ENCODE measurements at regions not wholly inside any gene's neighbourhood (a gene's known extent, or its start where the extent isn't known, plus 50 kb on each side); places are given as distances from the start of the nearest gene placed in this dataset.

DNA sequence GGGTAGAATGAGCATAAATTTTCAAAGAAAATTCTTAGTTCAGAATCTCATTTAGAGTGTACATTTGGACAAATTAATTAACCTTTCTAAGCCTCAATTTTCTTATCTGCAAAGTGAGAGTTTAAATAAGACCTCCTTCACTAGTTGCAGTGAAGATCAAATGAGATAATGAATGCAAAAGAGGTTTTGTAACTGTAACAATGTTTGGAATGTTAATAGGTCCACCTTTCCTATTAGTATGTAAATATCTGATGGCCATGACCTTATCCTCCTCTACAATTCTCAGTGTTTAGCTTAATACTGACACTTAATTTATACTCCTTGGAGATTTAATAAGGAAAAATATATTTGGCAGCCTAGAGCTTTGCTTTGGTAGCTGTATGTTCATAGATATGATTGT is 138.8 kb downstream of the GABRG1 start:
- no peak for DNase-seq

- DNase-seq, result no peak
Observed at GRCh38 chr4:45971108-45971507, 152.7 kb downstream of the GABRG1 start.

DNA sequence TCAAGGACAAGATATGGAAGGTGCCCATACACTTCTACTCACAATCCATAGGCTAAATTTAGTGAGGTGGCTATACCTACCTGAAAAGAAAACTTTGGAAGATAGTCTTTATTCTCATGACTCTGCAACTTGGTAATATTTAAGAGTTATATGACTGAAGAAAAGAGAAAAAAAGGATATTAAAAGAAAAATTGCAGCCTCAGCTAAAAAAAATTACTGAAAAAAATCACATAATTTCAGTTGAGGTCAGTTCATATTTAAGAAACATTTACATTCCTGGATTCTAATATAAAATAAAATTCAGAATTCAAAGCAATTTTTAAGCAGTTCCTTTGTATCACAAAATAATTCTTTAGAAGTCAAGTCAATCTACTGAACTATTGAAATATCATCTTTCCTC is 166.5 kb downstream of the GABRG1 start:
- no peak for DNase-seq

DNA sequence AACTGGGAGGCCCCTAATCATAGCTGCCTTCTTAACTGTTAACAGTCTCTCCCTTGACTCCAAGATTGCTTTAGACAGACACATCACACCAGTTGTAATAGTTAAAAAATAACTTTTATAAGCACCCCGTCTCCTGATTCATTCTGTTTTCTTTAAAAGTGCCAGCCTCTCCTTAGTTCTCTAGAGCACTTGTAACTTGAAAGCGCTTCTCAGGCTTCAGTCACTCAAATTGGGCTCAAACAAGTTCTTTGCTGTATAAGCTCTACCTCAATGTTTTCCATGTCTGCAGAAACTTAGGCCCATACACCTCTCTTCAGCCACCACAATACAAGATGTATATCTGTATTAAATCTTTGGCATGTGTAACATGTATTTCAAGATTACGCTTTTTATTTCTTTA is 169.6 kb downstream of the GABRG1 start:
- DNase-seq, result no peak

DNA sequence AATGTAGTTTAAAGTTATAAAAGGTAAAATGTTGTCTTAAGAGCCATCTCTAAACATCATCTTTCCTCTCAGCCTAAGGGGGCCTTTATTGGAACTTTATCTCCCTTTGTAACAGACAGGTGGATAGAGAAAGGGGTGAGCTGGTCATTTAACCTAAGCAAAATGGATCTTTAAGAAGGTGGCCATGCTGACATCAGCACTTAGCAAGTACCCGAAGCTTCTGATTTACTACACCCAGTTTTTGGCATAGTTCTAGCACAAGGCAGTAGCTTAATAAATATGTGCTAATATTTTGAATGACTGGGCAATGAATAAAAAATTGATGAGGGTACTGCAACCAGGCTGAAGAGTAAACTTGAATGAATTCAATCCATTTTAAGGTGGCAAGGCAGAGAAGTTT is 172.7 kb downstream of the GABRG1 start:
- DNase-seq, result no peak

DNA sequence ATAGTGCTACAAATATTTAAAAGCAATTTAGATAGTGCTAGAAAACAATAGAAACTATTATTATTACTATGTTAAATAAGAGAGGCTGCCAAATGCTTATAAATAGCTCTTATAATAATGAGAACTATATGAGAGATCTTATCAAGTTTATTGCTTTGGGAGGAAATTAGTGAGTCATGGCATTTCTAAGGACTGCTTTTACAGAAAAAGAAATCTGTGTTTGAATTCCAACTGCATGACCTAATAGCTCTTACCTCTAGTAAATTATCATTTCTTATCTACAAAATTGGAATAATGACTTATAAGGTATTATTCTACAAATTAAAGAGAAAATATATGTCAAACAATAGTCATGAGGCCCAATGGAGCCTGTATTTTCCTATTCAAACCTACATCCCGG is 177.2 kb downstream of the GABRG1 start:
- DNase-seq, result no peak

DNA sequence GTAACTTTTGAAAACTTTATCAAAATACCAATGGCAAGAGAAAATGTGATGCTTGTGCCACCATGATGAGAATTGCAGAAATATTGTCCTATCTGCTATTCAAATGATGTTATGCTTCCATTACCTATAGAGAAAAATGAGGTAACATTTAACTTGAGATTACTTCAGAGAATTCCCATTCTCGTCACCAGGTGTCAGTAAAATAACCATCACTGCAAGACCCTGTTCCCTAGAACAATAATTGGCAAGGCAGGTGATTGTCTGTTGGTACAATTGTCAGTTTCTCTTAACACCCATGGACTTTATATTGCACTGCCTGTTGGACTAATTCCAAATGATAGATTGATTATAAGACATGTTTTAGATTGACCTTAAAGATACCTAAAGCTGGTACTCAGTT is 179.9 kb downstream of the GABRG1 start:
- DNase-seq, result no peak

- DNase-seq, result no peak
Observed at GRCh38 chr4:45939056-45939455, 184.8 kb downstream of the GABRG1 start.

DNA sequence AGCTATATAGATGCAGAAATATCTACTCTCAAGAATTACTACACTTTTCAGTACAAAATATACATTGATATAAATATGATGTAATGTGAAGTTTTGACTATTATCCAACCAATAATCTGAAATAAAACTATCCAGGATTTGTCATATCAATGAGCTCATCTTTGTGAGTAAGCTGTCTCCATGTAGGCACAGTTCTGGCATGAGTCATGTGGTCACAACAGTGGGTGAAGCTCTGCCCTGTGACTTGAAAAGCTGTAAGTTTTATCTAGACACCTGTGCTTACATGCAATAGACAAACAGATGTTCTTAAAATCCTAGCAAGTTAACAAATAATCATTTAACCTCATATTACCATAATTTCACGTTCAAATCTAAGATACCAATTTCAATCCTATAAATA is 192.7 kb downstream of the GABRG1 start:
- DNase-seq, result no peak

GRCh38 chr4:45927641-45928040 is 196.2 kb downstream of the GABRG1 start:
- no peak for DNase-seq

DNA sequence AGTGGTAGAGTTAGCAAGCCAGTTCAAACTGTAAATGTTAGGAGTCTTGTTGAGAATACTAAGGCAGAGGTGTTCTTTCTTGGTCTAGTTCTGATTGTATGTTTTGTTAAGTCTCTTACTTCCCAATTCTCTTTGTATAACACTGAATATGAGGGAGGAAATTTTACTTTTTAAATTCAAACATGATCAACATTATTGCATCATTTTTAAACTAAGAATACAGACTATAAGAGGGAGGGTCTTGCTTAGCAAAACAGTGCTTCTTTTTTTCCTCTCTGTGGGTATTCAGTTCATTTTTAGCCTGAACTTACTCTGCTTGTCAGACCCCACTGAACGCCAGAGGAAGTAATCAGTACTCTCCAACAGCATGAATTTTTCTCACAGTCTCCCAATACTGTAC is 198.0 kb downstream of the GABRG1 start:
- no peak for DNase-seq

DNA sequence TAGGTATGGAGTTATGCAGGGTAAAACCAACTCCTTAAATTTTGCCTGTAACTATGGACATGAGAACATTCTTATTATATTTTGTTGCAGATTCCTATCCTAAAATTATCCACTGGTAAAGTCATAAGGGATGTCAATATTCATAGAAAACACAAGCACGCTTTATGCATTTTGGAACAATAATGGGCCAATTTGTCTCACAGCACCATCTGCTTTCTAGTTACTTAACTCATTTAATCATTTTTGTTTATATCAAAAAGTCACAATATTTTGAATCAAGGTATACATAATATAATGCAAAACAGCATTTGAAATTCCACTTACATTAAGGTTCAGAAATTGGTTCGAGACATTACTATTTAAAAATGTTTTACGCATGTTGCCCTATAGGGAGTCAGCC is 203.0 kb downstream of the GABRG1 start:
- DNase-seq, result no peak

- no peak for DNase-seq
Observed at GRCh38 chr4:45910511-45910910, 213.3 kb downstream of the GABRG1 start.

DNA sequence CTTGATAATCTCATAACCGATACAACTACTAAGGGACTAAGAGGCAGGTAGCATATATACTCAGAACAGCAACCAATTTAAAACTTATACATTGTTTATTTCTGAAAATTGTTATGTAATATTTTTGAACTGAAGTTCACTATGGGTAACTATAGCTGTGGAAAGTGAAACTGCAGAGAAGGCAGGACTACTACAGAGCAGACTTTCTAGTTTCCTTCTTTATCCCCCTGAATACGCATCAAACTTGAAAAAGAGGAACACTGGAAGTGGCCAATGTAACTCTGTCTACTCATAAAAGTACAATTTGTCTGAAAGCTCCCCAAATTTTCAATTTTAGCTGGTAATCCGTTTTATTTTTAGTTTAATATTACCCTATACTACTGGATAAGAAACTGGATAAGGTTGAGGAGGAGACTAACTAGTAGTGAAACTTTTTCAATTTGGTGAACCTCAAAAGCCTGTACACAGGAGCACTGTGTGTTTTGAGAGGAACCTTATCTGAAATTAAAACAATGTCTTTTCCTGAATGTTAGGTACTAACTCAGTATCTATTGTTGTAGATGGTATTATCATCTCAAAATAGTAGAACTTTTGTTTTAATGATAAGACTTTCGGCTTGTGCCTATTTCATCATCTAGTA is 225.8 kb downstream of the GABRG1 start:
- DNase-seq, result no peak

DNA sequence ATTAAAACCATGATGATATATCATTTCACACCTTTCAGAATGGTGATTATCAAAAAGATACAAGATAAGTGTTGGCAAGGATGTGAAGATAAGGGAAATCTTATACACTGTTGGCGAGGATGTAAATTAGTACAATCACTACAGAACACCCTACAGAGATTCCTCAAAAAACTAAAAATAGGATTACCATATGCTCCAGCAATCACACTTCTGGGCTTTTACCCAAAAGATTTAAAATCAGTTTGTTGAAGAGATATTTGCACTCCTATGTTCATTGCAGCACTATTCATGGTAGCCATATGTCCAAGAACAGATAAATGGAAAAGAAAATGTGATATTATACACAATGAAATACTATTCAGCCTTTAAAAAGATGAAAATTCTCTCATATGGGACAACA is 240.4 kb downstream of the GABRG1 start:
- DNase-seq, result no peak

DNA sequence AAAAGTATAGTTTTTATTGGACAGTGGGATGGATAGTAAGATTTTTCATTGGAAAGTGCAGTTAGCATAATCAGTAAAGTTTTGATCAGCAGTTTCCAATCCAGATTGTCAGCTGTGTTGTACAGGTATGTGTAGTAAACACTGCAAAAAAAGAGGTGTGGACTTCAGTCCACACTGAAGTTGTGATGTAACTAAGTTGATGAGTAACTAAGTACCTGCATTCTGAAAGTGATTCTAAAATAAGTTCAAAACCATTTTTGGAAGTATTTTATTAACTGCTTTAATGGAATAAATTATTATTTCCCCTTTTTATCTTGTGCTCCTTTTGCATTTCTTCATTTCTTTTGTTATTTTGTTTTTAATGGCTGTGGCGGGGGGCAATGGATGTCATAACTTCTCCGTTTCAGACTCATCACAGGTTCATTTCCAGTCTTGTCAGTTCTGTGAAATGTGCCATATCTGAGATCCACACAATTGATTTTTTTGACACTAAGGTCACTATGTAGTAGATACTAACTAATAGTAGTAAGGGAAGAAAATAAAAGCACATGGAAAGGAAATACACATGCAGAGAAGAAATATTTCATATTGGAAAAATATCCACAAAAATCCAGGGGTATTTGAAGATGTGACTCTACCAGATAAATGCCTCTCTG is 247.5 kb downstream of the GABRG1 start:
- DNase-seq, result no peak

DNA sequence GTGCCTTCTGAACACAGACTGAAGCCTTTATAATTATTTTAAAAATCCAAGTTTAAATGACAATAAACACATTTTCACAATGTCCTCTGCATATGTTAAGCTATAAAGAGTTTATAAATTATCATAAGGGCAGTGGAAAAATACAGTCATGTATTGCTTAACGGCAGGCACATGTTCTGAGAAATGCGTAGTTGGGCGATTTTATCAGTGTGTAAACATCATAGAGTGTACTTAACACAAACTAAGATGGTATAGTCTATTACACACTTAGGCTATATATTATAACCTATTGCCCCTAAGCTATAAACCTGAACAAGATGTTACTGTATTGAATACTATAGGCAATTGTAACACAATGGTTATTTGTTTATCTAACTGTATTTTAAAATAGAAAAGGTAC is 254.7 kb downstream of the GABRG1 start:
- DNase-seq, result no peak

DNA sequence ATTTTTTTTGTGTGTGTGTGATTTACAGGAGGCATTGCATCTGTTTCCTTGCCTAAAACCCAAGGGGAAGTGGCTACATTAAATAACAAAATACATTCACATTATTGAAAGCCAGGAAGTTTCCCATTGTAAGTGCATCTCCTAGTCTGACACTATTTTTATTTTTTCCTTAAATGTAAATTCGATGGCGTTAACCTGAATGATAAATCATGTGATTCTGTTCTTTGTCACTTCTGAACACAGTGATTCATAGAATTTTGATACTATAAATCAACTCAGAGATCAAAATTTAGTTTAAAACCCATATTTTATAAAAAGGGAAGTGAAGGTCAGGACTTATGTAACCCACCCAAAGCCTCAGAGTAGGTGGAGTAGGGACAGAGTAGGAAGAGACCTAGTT is 258.1 kb downstream of the GABRG1 start:
- DNase-seq, result no peak

- DNase-seq, result no peak
Observed at GRCh38 chr4:45855857-45856256, 268.0 kb downstream of the GABRG1 start.

- no peak for DNase-seq
Observed at GRCh38 chr4:45846016-45846415, 277.8 kb downstream of the GABRG1 start.

- no peak for DNase-seq
Observed at GRCh38 chr4:45841791-45842190, 282.1 kb downstream of the GABRG1 start.

- no peak for DNase-seq
Observed at GRCh38 chr4:45831692-45832091, 292.2 kb downstream of the GABRG1 start.

DNA sequence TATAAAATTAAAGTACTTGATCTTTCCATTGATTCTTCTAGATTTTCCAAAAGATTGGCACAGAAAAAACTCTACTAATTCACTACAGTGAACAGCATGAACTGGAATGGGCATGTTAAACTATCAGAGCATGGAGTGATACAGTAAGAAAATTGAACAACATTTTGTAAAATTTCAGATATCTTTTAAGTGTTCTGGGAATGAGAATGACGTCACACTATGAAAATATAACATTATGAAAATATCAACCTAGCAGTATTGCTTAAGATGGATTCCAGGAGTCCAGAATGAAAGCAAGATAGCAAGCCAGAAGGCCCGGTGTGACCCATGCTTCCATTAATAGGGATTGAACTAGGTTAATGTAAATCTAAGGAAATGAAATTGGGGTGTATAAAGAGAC is 319.9 kb downstream of the GABRG1 start:
- DNase-seq, result no peak

- no peak for DNase-seq
Observed at GRCh38 chr4:45795135-45795534, 328.7 kb downstream of the GABRG1 start.

DNA sequence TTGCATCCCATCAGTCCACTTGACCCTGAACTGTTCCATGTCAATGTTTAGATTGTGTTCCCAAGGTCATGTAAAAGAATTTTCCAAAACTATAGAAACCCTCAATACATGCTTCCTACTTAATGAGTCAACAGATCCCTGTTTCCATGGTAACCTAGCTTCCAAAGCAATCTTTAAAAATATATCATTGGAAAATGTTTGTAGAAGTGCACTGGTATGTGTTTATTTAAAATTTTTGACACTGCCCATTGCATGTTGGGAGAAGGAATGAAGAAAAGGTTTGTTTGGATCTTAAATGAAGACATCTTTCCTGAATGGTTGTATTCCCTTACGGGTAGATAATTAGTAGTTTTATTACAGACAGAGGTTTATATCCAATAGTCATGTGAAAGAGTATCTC is 345.3 kb downstream of the GABRG1 start:
- no peak for DNase-seq

Data from AML-193 (cell line).